IMR-90 (cell line): ENCODE measurements at regions not wholly inside any gene's neighbourhood (a gene's known extent, or its start where the extent isn't known, plus 50 kb on each side); places are given as distances from the start of the nearest gene placed in this dataset.

Experiments used
- ATAC-seq: fragments of 200-7000 bp; cut with Tn5 transposase; 2 replicates; pipeline ENCODE4 v1.9.1; 2020; ENCODE audit warnings: low read depth, mild to moderate bottlenecking, moderate library complexity
- BruUV-seq: library from RNA; stranded (reverse); fragments of 400-500 nt; replicated peaks from 2 replicates; lab custom pipeline; 2021; lab: Mats Ljungman, UMichigan
- CTCF ChIA-PET: fragments of 300-600 bp; formaldehyde crosslinking; extraction: SDS; loops from one replicate; lab custom pipeline; 2021; ENCODE audit warnings: antibody characterized with exemption; lab: Yijun Ruan, JAX
- POLR2A ChIA-PET: fragments of 300-600 bp; sonication (Branson Sonifier 250); formaldehyde crosslinking; loops from one replicate; lab custom pipeline; 2022; ENCODE audit warnings: antibody characterized with exemption; ENCODE audit not compliant: unreplicated experiment; lab: Charles Lee
- DNase-seq: peaks from one replicate; pipeline ENCODE4 v3.0.0; 2013
- H2AFZ ChIP-seq: replicated peaks from 2 replicates; pipeline ENCODE3; 2013; ENCODE audit warnings: low read length, mild to moderate bottlenecking; ENCODE audit not compliant: poor library complexity
- H2AK5ac ChIP-seq: 2 replicates; pipeline ENCODE4 v1.6.1; 2013; ENCODE audit warnings: low read depth, low read length, inconsistent platforms
- H2AK9ac ChIP-seq: replicated peaks from 2 replicates; pipeline ENCODE3; 2013; ENCODE audit warnings: mild to moderate bottlenecking, low read depth, low read length, moderate library complexity; ENCODE audit not compliant: poor library complexity
- H2BK120ac ChIP-seq: 2 replicates; pipeline ENCODE4 v1.6.1; 2013; ENCODE audit warnings: low read depth, low read length, inconsistent platforms
- H2BK15ac ChIP-seq: 3 replicates; pipeline ENCODE4 v1.6.1; 2013; ENCODE audit warnings: low read depth, low read length, inconsistent platforms
- H2BK20ac ChIP-seq: 2 replicates; pipeline ENCODE4 v1.6.1; 2013; ENCODE audit warnings: low read depth, mild to moderate bottlenecking, inconsistent platforms, low read length, moderate library complexity
- H2BK5ac ChIP-seq: 2 replicates; pipeline ENCODE4 v1.6.1; 2013; ENCODE audit warnings: mild to moderate bottlenecking, low read depth, low read length, inconsistent platforms; ENCODE audit not compliant: poor library complexity, severe bottlenecking
- H3K14ac ChIP-seq: replicated peaks from 2 replicates; pipeline ENCODE4 v1.6.1; 2013; ENCODE audit warnings: low read depth, low read length, inconsistent platforms
- H3K18ac ChIP-seq: 2 replicates; pipeline ENCODE4 v1.6.1; 2013; ENCODE audit warnings: low read depth, low read length, control low read depth
- H3K23ac ChIP-seq: 2 replicates; pipeline ENCODE4 v1.6.1; 2013; ENCODE audit warnings: low read depth, low read length, inconsistent platforms
- H3K27ac ChIP-seq: 2 replicates; pipeline ENCODE4 v1.5.1; 2013; ENCODE audit warnings: mild to moderate bottlenecking, control low read depth, low read length; ENCODE audit not compliant: insufficient read depth
- H3K27me3 ChIP-seq: 2 replicates; pipeline ENCODE4 v1.6.1; 2013; ENCODE audit warnings: low read length; ENCODE audit not compliant: control insufficient read depth, insufficient read depth
- H3K36me3 ChIP-seq: 2 replicates; pipeline ENCODE4 v1.6.1; 2013; ENCODE audit warnings: low read length, mixed read lengths; ENCODE audit not compliant: control insufficient read depth, insufficient read depth
- H3K4ac ChIP-seq: 2 replicates; pipeline ENCODE4 v1.6.1; 2013; ENCODE audit warnings: low read depth, low read length, inconsistent platforms
- H3K4me1 ChIP-seq: 2 replicates; pipeline ENCODE4 v1.6.1; 2013; ENCODE audit warnings: low read length, mixed read lengths; ENCODE audit not compliant: control insufficient read depth, insufficient read depth
- H3K4me2 ChIP-seq: 2 replicates; pipeline ENCODE4 v1.6.1; 2013; ENCODE audit warnings: low read depth, mild to moderate bottlenecking, control low read depth, low read length, moderate library complexity
- H3K4me3 ChIP-seq: 2 replicates; pipeline ENCODE4 v1.5.1; 2013; ENCODE audit warnings: low read depth, mild to moderate bottlenecking, control low read depth, low read length, moderate library complexity; ENCODE audit not compliant: insufficient read depth
- H3K56ac ChIP-seq: 2 replicates; pipeline ENCODE4 v1.6.1; 2013; ENCODE audit warnings: low read length, inconsistent platforms; ENCODE audit not compliant: insufficient read depth; ENCODE audit errors: extremely low read depth
- H3K79me1 ChIP-seq, 2 experiments: 2 replicates each; pipeline ENCODE4 v1.6.1; 2013; ENCODE audit warnings: low read length in 2 of 2, inconsistent platforms in 1 of 2, low read depth in 1 of 2
- H3K9ac ChIP-seq: 2 replicates; pipeline ENCODE4 v1.6.1; 2013; ENCODE audit warnings: low read depth, low read length, control low read depth
- H3K9me1 ChIP-seq: 2 replicates; pipeline ENCODE4 v1.6.1; 2013; ENCODE audit warnings: low read length, inconsistent platforms; ENCODE audit not compliant: insufficient read depth
- H3K9me3 ChIP-seq: 2 replicates; pipeline ENCODE4 v1.6.1; 2013; ENCODE audit warnings: low read length; ENCODE audit not compliant: control insufficient read depth, insufficient read depth
- H4K20me1 ChIP-seq: 2 replicates; pipeline ENCODE4 v1.6.1; 2013; ENCODE audit warnings: low read length, inconsistent platforms; ENCODE audit not compliant: insufficient read depth
- H4K5ac ChIP-seq: 2 replicates; pipeline ENCODE4 v1.6.1; 2013; ENCODE audit warnings: mild to moderate bottlenecking, low read depth, low read length, control low read depth
- H4K8ac ChIP-seq, 2 experiments: 2 replicates each; pipeline ENCODE4 v1.6.1; 2013; ENCODE audit warnings: low read depth in 2 of 2, low read length in 2 of 2, control low read depth in 1 of 2, inconsistent platforms in 1 of 2
- H4K91ac ChIP-seq: 2 replicates; pipeline ENCODE4 v1.6.1; 2013; ENCODE audit warnings: low read depth, low read length, inconsistent platforms; ENCODE audit not compliant: insufficient read depth
- CEBPB ChIP-seq: IDR thresholded peaks from 2 replicates; pipeline ENCODE4 v1.6.1; 2012; ENCODE audit warnings: low read depth, low read length, improper control_type of control experiment
- RFX5 ChIP-seq: IDR thresholded peaks from 2 replicates; pipeline ENCODE4 v1.8.0; 2012; ENCODE audit warnings: low read depth, mild to moderate bottlenecking, low read length, moderate library complexity
- WGBS, 2 experiments: methylation state at CpG; one replicate each; pipeline versions ENCODE4 v1.1.5 to v1.1.7; 2013; ENCODE audit warnings: missing lambda C conversion rate in 2 of 2; ENCODE audit not compliant: insufficient read length in 1 of 2; ENCODE audit errors: extremely low coverage in 2 of 2; 5-methylcytosine and 5-hydroxymethylcytosine counted together
- dilution Hi-C: fragments of 300-500 bp; cut with HindIII; formaldehyde crosslinking; loops from one replicate; pipeline ENCODE4 v1.14.3; 2018; ENCODE audit warnings: low sequenced_read_pairs; ENCODE audit not compliant: unreplicated experiment
- in situ Hi-C: fragments of 300-500 bp; cut with MboI; formaldehyde crosslinking; loops from 3 replicates; pipeline ENCODE4 v1.14.3; 2019; ENCODE audit warnings: low sequenced_read_pairs, inconsistent platforms, mixed read lengths
- intact Hi-C: fragments of 100-400 bp; cut with micrococcal nuclease; formaldehyde crosslinking; loops from 2 replicates; pipeline ENCODE4 v1.10.0; 2022
- TF ChIP-seq, protein P1 (sequence below): fragments of 150-350 bp; IDR thresholded peaks from 2 replicates; pipeline ENCODE4 v1.6.1; 2016; ENCODE audit warnings: low read depth, mild to moderate bottlenecking, low read length, moderate library complexity, borderline replicate concordance

DNA sequence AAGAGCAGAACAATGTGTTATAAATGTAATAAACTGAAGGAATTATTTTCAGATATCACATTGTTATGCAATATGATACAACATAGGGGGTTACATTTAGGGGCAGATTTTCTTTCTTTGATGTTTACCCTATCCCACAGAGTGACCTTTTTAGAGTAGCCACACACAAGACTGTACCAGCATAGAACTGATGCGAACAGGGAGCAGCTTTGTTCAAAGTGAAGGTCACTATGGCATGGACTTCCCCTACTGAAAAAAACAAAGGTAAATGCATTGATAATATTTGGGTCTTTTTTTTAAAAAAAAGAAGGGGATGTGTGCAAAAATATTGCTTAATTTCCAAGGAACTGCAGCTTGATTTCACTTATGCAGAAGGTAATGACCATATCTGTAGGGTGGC, 1354.9 kb downstream of the SUCLG1 start:
- intact Hi-C loops, result no loop called here
- H2BK20ac ChIP-seq, result peak overlapping the region; percentile 95
- H4K8ac ChIP-seq, result peak overlapping the region in 1 of 2 experiments; percentile 79; a peak in 2 of 4 replicates
- ATAC-seq, result no peak
- no peaks in the 10 kb centered on the region for H3K9me3 ChIP-seq
- H3K79me1 ChIP-seq, result no peaks in the 10 kb centered on the region
- H3K4me3 ChIP-seq, result no peak overlapping the region
- H3K23ac ChIP-seq, result peak overlapping the region; percentile 56; the same call in 1 of the 2 replicates
- H3K36me3 ChIP-seq, result no peaks in the 10 kb centered on the region
- no peaks in the 10 kb centered on the region; the same call in 1 of the 2 replicates for H4K20me1 ChIP-seq
- ChIA-PET POLR2A (no interaction called here), CTCF (no interaction called here)
- no peak overlapping the region for H2AFZ ChIP-seq
- no peak for DNase-seq
- H3K4me2 ChIP-seq, result peak overlapping the region; percentile 49; the same call in 1 of the 2 replicates
- in situ Hi-C loops, result no loop called here
- TF ChIP-seq, protein P1, sequence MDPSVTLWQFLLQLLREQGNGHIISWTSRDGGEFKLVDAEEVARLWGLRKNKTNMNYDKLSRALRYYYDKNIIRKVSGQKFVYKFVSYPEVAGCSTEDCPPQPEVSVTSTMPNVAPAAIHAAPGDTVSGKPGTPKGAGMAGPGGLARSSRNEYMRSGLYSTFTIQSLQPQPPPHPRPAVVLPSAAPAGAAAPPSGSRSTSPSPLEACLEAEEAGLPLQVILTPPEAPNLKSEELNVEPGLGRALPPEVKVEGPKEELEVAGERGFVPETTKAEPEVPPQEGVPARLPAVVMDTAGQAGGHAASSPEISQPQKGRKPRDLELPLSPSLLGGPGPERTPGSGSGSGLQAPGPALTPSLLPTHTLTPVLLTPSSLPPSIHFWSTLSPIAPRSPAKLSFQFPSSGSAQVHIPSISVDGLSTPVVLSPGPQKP, result no peak
- TF ChIP-seq RFX5, result no peak
- no peak for TF ChIP-seq CEBPB
- peak overlapping the region; percentile 67; the same call in 1 of the 2 replicates for H3K18ac ChIP-seq
- H2AK9ac ChIP-seq, result no peak overlapping the region
- H4K91ac ChIP-seq, result peak overlapping the region; percentile 16; the same call in 1 of the 2 replicates
- H3K4me1 ChIP-seq, result peaks cover 1% of the 10 kb centered on the region; the same call in 1 of the 2 replicates
- H3K9ac ChIP-seq, result no peak overlapping the region
- H2BK5ac ChIP-seq, result peak overlapping the region; percentile 85
- BruUV-seq, result no TSS peak
- H3K4ac ChIP-seq, result peak overlapping the region; percentile 77
- H3K56ac ChIP-seq, result no peak overlapping the region
- no peak overlapping the region for H2BK15ac ChIP-seq
- H3K14ac ChIP-seq, result 0 out of 2 replicates have a peak overlapping the region, but pooled peaks have one; percentile 87
- H3K27me3 ChIP-seq, result no peaks in the 10 kb centered on the region
- dilution Hi-C loops, result no loop called here
- H3K27ac ChIP-seq, result no peak overlapping the region
- peaks cover 3% of the 10 kb centered on the region for H3K9me1 ChIP-seq
- no CpG with 5 or more reads among the region's 1 CpG for WGBS, 2 experiments
- peak overlapping the region; percentile 66; the same call in 1 of the 2 replicates for H2AK5ac ChIP-seq
- no peak overlapping the region for H4K5ac ChIP-seq
- peak overlapping the region; percentile 94 for H2BK120ac ChIP-seq
